HG02973 (cell line): ENCODE measurements at regions not wholly inside any gene's neighbourhood (a gene's known extent, or its start where the extent isn't known, plus 50 kb on each side); places are given as distances from the start of the nearest gene placed in this dataset.
"Not testable (repeated sequence)": the region's sequence is repeated elsewhere in the genome, so short reads cannot be mapped to it uniquely, and the experiment has no call there.

ENCODE experiments used
- ATAC-seq: cut with Tn5 transposase; IDR thresholded peaks from one replicate; pipeline ENCODE4 v1.9.1; 2021; ENCODE audit warnings: moderate library complexity; ENCODE audit not compliant: unreplicated experiment

DNA sequence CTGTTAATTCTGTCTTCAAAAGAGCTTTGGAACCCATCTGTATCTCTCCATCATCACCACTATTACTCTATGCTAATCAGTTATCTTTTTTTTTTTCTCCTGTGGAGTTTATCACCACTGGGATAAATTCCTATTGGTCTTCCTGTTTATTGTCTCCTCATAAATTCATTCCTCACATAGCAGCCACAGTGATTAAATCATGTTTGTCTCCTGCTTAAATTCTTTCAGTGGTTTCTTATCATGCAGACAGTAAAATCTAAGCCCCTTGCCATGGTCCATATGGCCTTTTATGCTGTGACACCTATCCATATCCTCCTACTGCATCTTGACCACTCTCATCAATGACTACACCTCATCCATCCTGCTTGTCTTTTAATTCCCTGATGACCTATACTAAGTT is 239.8 kb upstream of the ZEB2 start:
- no peak for ATAC-seq

- not testable (repeated sequence) for ATAC-seq
Observed at GRCh38 chr2:144758196-144758595, 238.3 kb upstream of the ZEB2 start.

- ATAC-seq, result no peak
Observed at GRCh38 chr2:144753416-144753815, 233.5 kb upstream of the ZEB2 start.

DNA sequence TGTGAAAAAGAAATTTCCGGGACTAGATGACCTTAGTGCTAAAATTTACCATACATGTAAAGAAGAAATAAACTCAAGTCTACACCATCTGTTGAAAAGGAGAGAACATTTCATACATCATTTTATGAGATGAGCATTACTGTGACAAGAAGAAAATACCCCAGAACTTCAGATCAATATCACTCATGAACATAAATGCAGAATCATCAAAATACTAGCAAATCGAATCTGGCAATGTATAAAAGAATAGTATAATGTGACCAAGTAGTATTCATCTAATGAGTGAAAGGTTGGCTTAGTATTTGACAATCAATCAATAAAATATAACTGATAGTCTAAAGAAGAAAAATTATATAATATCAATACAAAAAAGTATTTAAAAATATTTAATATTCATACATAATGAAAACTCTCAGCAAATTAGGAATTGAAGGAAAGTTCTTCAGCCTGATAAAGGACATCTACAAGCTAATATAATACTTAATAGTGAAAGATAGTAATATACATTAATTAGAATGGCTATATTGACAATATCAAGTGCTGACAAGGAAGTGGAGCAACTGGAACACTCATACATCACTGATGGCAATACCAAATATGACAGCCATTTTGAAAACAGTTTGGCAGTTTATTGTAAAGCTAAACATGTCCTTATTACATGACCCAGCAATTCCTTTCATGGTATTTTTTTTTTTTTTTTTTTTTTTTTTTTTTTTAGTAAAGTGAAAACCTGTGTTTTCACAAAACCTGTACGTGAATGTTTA is 231.4 kb upstream of the ZEB2 start:
- ATAC-seq, result no peak

GRCh38 chr2:144749188-144749587 is 229.3 kb upstream of the ZEB2 start:
- no peak for ATAC-seq

GRCh38 chr2:144748443-144748842 is 228.5 kb upstream of the ZEB2 start:
- no peak for ATAC-seq

DNA sequence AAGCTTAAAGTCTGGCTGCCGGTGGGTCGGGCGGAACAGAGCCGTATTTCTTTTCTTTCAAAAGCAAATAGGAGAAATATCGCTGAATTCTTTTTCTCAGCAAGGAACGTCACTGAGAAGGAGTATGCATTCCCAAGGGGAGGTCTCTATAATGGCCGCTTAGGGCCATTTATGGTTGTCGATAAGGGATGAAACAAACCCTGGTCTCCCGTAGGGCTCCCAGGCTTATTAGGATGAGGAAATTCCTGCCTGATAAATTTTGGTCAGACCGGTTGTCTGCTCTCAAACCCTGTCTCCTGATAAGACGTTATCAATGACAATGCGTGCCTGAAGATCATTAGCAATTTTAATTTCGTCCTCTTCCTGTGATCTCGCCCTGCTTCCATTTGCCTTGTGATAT is 227.7 kb upstream of the ZEB2 start:
- ATAC-seq, result no peak

DNA sequence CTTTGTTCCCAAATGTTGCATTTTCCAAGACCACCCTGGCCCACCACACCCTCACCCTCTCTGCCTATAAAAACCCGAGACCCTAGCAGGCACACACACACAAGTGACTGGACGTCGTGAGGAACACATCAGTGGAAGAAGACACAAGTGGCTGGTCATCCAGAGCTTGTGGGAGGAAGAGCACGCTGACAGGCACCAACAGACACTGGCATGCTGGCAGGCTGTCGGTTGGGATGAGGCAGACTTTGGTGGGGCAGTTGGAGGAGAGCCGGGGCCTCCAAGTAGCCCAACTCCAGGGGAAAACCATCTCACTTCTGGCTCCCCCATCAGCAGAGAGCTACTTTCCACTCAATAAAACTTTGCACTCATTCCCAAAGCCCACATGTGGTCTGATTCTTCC is 225.5 kb upstream of the ZEB2 start:
- ATAC-seq, result no peak

GRCh38 chr2:144738749-144739148 is 218.8 kb upstream of the ZEB2 start:
- no peak for ATAC-seq

- no peak for ATAC-seq
Observed at GRCh38 chr2:144730711-144731110, 210.8 kb upstream of the ZEB2 start.

GRCh38 chr2:144724460-144724859 is 204.5 kb upstream of the ZEB2 start:
- not testable (repeated sequence) for ATAC-seq

DNA sequence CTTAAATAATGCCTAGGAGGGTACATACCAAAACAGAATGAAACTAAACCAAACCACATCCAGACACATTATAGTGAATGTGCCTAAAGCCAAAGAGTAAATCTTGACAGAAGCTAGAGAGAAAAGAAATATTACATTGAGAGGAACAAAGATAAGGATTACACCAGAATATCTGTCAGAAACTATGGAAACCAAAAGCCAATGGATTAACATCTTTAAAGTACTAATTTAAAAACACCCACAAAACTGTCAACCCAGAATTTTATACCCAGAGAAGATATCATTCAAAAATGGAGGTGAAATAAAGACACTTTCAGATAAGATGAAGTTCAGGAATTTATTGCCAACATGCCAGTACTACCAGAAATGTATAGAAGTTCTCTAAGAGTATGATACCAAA is 198.5 kb upstream of the ZEB2 start:
- ATAC-seq, result no peak

DNA sequence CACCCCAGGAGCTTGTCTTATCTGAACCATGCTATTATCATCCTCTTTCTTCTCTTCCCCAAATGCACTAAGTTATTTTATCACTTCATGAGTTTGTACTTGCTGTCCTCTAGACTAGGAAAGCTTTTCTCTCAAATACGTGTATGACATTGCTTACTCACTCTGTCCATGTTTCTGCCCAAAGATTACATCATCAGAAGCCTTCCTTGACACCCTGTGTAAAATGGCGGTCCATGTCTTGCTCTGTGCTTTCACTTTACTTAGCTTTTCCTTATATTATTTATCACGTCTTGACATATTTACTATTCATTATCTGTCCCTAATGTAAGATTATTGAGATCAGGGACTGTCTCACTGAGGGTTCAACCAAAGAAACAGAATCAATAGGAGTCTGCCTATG is 196.1 kb upstream of the ZEB2 start:
- no peak for ATAC-seq

DNA sequence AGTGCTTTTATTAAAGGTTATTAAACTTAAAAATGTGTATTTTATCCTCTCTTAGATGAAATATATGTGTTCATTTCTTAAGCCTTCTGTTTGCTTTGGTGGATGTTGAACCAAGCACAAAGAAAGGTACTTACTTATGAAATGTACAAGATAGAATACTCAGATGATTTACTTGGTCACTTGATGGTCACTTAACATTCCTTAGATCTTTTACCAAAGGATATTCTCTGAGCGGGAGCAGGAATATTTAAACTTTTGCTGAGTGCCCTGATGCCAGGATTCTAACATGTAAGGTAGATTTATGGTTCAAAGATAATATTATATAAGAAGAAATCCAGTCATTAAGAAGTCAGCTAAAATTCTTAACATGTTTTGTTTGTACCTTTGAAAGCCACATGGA is 193.5 kb upstream of the ZEB2 start:
- no peak for ATAC-seq

- no peak for ATAC-seq
Observed at GRCh38 chr2:144712550-144712940, 192.6 kb upstream of the ZEB2 start.

DNA sequence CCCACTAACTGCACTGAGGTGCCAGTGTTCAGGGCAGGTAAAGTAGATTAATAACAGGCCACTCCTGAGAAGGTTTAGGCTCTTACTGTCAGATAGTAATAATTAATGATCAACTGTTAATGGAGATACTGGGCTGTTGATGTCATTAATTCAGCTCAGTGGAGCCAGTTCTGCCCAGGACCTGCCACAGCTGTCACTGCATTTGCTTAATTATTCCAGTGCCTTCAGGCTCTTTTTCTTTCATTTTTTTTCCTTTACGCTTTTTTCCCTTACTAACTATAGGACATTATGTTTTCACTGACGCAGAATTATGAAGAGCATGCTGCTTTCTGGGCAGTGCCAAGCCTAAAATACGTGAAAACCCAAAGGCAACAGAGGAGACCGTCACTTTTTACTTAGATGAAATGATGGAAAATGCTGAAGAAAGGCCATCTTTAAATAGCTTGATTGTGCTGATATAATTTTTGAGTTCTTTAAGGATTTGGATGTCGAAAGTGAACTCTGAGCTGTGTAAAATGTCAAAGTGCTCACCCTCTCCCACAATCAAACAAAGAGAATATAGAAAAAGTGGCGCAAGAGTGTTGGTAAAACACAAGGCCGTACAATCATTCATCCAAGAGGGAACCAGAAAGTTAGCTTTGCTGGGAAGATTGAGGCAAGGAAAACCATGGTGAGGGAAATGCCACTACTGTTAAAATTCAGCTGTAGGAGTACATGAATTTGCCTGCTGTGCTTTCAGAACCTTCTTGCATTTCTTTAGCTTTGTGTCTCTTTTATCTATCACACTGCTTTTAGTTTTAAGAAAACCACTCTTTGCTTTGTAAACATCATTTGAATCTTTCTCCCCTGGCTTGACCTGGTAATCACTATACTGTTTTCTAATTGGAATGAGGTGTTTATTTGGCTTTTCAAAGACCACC is 192.0 kb upstream of the ZEB2 start:
- no peak for ATAC-seq

DNA sequence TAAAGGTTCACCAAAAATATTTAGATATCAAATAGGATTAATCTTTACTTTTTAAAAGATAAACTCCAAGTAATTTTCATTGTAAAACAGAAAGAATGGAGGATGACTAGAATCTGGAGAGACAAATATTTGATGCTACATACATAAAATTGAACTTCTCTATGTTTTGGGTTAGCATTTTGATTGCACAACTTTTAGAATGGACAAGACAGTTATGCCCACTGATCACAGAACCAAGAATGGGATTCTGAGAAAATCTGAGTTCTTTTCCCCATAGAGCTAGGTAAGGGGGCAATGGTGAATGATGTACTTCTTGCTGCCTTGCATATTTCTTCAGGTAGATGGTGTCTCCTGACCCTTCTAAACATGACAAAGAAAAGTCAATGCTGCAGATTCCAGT is 191.2 kb upstream of the ZEB2 start:
- no peak for ATAC-seq

DNA sequence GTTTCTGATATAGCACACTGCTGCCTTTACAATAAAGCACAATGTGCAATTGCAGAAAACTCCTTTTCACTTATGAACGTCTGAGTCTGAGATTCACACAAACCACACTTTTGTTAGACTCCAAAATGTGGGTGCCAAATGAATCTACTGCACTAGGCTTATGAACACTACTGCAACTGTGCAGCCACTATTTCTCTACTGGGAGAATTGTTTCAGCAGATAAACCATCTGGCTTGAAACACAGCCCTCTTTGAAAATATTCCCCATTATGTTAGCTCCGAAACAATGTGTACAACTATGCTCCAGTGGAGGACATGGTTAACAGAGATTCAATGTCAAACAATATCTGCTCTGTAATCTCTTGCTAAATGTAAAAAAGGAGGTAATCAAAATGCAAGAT is 188.7 kb upstream of the ZEB2 start:
- no peak for ATAC-seq

DNA sequence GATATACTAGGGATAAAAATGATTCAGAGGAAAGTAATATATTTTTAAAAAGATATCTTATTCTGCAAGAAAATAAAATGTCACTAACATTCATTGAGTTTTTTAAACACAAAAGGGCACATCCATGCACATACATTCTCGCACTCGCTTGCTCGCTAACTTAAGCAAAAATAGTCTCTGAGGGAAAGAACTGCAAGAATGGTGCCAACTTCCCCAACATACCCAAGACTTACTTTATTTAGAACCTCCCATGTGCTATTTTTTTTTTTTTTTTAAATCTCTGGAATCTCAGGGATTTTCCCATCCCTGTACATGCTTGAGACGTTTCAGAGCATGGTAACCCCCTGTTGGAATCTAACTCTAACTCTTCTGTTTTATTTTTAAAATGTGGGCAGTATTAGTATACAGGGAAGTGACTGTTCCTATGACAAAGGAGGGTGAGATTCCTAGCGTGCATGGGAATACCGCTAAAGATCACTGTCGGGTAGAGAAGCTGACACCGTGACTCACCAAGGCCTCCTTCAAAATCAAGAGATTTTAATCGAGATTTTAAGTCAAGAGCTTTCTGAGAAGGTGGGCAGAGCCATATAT is 187.9 kb upstream of the ZEB2 start:
- no peak for ATAC-seq

GRCh38 chr2:144706647-144707046 is 186.7 kb upstream of the ZEB2 start:
- no peak for ATAC-seq

GRCh38 chr2:144705328-144706245 is 185.7 kb upstream of the ZEB2 start:
- ATAC-seq, result no peak
